ENCODE measurements at regions not wholly inside any gene's neighbourhood (a gene's known extent, or its start where the extent isn't known, plus 50 kb on each side); places are given as distances from the start of the nearest gene placed in this dataset.

DNA sequence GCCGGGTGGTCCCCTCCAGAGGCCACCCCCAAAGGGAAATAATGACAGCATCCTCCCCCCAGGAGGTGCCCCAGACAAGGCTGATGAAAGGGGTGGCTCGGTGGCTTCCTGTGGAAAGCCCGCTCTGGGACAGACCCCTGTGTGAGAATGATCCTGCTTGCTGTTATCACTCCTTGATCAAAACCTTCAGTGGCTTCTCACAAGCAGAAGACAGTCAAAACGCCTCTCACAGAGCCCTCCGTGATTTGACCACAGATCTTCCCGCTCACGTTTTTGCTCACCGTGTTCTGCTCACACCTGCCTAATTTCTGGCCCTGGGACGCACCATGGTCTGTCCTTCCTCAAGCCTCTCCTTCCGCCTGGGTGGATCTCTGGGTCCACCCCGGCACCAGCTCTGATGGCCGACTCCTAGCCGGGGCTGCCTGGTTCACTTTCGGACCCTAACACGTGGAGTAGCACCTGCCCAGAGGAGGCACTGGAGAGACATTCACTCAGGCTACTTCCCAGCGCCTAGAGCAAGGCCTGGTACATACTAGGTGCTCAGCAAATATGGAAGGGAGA, 210.4 kb downstream of the ANKRD60 start:
- Histone ChIP-seq H3K4me2 (ENCODE audit: control insufficient read depth, insufficient read depth) (no peak overlapping the region), H3K9ac (ENCODE audit: control insufficient read depth, insufficient read depth, low read length) (no peak overlapping the region), H3K27me3 (replicated peaks in 1 of 2; ENCODE audit: control insufficient read depth in 2 of 2, insufficient read depth in 2 of 2, low read length in 1 of 2) (0 out of 4 replicates have a peak, but pooled peaks cover 0 to under 1% of the 10 kb centered on the region in 2 experiments), H3K4me3 (no peak overlapping the region), H2AFZ (ENCODE audit: control insufficient read depth, low read depth, low read length) (no peak overlapping the region), H3K9me3 (replicated peaks; ENCODE audit: control insufficient read depth, insufficient read depth, low read length) (no peaks in the 10 kb centered on the region), H3K4me1 (ENCODE audit: control insufficient read depth, insufficient read depth, low read length) (no peaks in the 10 kb centered on the region), H3K79me2 (ENCODE audit: control insufficient read depth, insufficient read depth, low read length) (no peaks in the 10 kb centered on the region), H3K27ac (ENCODE audit: control insufficient read depth, insufficient read depth) (no peak overlapping the region), H4K20me1 (ENCODE audit: control insufficient read depth, insufficient read depth) (no peaks in the 10 kb centered on the region), H3K36me3 (ENCODE audit: control insufficient read depth in 2 of 2, insufficient read depth in 2 of 2, low read length in 1 of 2) (no peaks in the 10 kb centered on the region)
- ChIA-PET SMC1A (ENCODE audit: uncharacterized antibody, unreplicated experiment) (no interaction called here), RAD21 (ENCODE audit: unreplicated experiment) (no interaction called here), CTCF (no interaction called here), POLR2A (no interaction called here)
- TF ChIP-seq, protein P1, sequence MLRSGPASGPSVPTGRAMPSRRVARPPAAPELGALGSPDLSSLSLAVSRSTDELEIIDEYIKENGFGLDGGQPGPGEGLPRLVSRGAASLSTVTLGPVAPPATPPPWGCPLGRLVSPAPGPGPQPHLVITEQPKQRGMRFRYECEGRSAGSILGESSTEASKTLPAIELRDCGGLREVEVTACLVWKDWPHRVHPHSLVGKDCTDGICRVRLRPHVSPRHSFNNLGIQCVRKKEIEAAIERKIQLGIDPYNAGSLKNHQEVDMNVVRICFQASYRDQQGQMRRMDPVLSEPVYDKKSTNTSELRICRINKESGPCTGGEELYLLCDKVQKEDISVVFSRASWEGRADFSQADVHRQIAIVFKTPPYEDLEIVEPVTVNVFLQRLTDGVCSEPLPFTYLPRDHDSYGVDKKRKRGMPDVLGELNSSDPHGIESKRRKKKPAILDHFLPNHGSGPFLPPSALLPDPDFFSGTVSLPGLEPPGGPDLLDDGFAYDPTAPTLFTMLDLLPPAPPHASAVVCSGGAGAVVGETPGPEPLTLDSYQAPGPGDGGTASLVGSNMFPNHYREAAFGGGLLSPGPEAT (IDR thresholded peaks at IDR 0.05; ENCODE audit: low read depth): no peak
- TF ChIP-seq EED (IDR thresholded peaks at IDR 0.05; ENCODE audit: low read depth) (no peak), HDAC6 (IDR thresholded peaks at IDR 0.05; ENCODE audit: unreplicated experiment) (no peak), SREBF2 (IDR thresholded peaks at IDR 0.05; ENCODE audit: low read length) (no peak), HDAC2 (IDR thresholded peaks at IDR 0.05) (no peak), SP1 (IDR thresholded peaks at IDR 0.05; ENCODE audit: low read depth, low read length) (no peak), TCF12 (IDR thresholded peaks at IDR 0.05; ENCODE audit: low read depth, low read length) (no peak), CREM (IDR thresholded peaks at IDR 0.05; ENCODE audit: low read depth) (no peak), SMAD1 (IDR thresholded peaks at IDR 0.05; ENCODE audit: low read depth, partially characterized antibody) (no peak), ATF7 (IDR thresholded peaks at IDR 0.05; ENCODE audit: low read depth) (no peak), ESRRA (IDR thresholded peaks at IDR 0.05; ENCODE audit: low read length) (no peak), ZNF384 (IDR thresholded peaks at IDR 0.05; ENCODE audit: borderline replicate concordance, low read depth, low read length) (no peak), RBBP5 (conservative IDR thresholded peaks at IDR 0.05) (no peak), MEF2A (IDR thresholded peaks at IDR 0.05; ENCODE audit: insufficient read depth, low read depth, low read length) (no peak), GATAD2B (conservative IDR thresholded peaks at IDR 0.05; ENCODE audit: low read depth) (no peak), MTA2 (IDR thresholded peaks at IDR 0.05; ENCODE audit: low read depth) (no peak)
- TF ChIP-seq, protein P2, sequence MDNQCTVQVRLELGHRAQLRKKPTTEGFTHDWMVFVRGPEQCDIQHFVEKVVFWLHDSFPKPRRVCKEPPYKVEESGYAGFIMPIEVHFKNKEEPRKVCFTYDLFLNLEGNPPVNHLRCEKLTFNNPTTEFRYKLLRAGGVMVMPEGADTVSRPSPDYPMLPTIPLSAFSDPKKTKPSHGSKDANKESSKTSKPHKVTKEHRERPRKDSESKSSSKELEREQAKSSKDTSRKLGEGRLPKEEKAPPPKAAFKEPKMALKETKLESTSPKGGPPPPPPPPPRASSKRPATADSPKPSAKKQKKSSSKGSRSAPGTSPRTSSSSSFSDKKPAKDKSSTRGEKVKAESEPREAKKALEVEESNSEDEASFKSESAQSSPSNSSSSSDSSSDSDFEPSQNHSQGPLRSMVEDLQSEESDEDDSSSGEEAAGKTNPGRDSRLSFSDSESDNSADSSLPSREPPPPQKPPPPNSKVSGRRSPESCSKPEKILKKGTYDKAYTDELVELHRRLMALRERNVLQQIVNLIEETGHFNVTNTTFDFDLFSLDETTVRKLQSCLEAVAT (IDR thresholded peaks at IDR 0.05): no peak
- TF ChIP-seq, protein P3, sequence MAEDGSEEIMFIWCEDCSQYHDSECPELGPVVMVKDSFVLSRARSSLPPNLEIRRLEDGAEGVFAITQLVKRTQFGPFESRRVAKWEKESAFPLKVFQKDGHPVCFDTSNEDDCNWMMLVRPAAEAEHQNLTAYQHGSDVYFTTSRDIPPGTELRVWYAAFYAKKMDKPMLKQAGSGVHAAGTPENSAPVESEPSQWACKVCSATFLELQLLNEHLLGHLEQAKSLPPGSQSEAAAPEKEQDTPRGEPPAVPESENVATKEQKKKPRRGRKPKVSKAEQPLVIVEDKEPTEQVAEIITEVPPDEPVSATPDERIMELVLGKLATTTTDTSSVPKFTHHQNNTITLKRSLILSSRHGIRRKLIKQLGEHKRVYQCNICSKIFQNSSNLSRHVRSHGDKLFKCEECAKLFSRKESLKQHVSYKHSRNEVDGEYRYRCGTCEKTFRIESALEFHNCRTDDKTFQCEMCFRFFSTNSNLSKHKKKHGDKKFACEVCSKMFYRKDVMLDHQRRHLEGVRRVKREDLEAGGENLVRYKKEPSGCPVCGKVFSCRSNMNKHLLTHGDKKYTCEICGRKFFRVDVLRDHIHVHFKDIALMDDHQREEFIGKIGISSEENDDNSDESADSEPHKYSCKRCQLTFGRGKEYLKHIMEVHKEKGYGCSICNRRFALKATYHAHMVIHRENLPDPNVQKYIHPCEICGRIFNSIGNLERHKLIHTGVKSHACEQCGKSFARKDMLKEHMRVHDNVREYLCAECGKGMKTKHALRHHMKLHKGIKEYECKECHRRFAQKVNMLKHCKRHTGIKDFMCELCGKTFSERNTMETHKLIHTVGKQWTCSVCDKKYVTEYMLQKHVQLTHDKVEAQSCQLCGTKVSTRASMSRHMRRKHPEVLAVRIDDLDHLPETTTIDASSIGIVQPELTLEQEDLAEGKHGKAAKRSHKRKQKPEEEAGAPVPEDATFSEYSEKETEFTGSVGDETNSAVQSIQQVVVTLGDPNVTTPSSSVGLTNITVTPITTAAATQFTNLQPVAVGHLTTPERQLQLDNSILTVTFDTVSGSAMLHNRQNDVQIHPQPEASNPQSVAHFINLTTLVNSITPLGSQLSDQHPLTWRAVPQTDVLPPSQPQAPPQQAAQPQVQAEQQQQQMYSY (CRISPR knock-in tag; IDR thresholded peaks at IDR 0.05): no peak
- no peak for ATAC-seq
- in situ Hi-C loops (cut with MboI) (no loop called here), intact Hi-C loops (cut with micrococcal nuclease; ENCODE audit: unreplicated experiment) (no loop called here)
- 21% methylated on average over 16 of the region's 16 CpGs for WGBS (ENCODE audit: insufficient coverage, insufficient replicate concordance, low lambda C conversion rate, missing lambda C conversion rate)
- FAIRE-seq: no peak
- no peak for DNase-seq (ENCODE audit: low read depth, low spot score)
- BruUV-seq (replicated peaks): no TSS peak

Measured in GM12878 (cell line).